RPMI7951 (cell line): ENCODE measurements at regions not wholly inside any gene's neighbourhood (a gene's known extent, or its start where the extent isn't known, plus 50 kb on each side); places are given as distances from the start of the nearest gene placed in this dataset.

Experiments used
- DNase-seq: peaks from one replicate; pipeline ENCODE4 v3.0.0-alpha.2; 2012; ENCODE audit warnings: low read depth

DNA sequence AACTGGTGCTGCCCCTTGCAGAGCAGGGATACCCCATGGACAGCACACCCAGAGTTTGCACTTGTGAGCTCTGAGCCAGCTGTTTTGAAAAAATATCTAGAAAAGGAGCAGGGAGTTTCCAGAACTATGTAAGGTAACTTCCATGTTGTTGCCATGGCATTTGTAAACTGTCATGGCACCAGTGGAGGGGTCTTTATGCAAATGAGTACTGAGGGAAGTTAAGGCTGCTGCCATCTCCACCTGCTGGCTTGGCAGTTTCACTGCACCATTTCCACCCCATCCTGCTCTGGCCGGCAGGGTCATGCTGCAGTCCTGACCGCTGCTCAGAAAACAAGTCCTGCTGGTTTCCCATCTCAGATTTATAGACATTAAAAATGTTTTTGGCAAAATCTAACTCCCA, 52.3 kb upstream of the SNTG2 start:
- DNase-seq, result no peak

DNA sequence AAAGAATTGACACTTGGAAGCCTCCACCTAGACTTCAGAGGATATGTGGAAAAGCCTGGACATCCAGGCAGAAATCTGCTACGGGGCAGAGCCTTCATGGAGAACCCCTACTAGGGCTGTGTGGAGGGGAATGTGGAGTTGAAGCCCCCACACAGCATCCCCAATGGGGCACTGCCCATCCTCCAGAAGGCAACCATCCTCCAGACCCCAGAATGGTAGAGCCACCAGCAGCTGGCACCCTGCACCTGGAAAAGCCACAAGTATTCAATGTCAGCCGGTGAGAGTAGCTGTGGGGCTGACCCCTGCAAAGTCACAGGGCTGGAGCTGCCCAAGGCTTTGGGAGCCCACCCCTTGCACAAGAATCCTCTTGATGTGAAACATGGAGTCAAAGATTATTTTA, 53.6 kb upstream of the SNTG2 start:
- no peak for DNase-seq

- peak; percentile 32 for DNase-seq
Observed at GRCh38 chr2:893311-893710, 57.3 kb upstream of the SNTG2 start.

- DNase-seq, result no peak
Observed at GRCh38 chr2:892892-893291, 57.8 kb upstream of the SNTG2 start.

GRCh38 chr2:892401-892800, 58.2 kb upstream of the SNTG2 start:
- no peak for DNase-seq

DNA sequence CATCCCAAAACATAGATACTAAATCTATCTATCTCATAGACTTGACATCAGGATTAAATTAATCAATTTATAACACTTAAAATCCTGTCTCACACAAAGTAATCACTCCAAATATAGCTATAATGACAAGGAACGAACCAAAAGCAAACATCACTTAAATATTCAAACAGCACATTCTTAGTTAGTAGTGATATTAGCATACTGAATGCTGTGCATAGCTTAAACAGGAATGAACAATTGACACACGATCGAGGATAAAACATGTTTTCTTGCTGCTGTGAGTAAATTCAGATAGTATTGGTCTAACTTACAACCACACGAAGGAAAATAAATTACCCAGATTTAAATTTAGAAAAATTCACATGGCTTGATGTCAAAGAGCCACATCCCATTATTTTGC, 58.9 kb upstream of the SNTG2 start:
- no peak for DNase-seq

DNA sequence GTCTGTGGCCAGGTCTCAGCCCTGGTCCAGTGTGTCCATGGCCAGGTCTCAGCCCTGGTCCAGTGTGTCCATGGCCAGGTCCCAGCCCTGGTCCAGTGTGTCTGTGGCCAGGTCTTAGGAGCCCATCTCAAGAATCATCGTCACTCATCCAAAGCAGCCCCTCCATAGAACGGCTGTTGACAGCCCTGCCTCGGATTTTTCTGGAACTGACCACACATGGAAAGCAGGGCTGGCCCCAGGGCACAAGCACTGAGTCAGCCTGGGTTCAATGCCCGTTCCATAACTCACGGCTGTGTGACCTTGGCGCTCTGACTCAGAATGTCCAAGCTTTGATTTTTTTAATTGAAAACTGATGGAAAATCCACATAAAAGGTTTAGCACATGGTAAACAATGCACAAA, 59.9 kb upstream of the SNTG2 start:
- DNase-seq, result peak; percentile 89

DNA sequence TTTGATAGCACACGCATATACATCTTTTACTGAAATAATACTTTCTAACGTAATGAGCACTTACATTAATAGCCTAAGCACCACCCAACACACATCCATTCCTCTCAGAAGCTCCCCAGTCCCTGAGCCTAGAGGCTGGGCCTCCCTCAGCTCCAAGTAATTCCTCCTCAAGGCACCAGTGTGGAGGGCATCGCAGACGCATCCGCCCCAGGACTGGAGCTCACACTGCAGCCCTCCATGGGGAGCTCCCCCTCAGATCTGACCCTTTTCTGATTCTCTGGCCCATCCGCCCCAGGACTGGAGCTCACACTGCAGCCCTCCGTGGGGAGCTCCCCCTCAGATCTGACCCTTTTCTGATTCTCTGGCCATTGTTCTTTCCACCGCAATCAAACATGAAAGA, 60.4 kb upstream of the SNTG2 start:
- DNase-seq, result no peak

GRCh38 chr2:888906-889566, 61.6 kb upstream of the SNTG2 start:
- no peak for DNase-seq

DNA sequence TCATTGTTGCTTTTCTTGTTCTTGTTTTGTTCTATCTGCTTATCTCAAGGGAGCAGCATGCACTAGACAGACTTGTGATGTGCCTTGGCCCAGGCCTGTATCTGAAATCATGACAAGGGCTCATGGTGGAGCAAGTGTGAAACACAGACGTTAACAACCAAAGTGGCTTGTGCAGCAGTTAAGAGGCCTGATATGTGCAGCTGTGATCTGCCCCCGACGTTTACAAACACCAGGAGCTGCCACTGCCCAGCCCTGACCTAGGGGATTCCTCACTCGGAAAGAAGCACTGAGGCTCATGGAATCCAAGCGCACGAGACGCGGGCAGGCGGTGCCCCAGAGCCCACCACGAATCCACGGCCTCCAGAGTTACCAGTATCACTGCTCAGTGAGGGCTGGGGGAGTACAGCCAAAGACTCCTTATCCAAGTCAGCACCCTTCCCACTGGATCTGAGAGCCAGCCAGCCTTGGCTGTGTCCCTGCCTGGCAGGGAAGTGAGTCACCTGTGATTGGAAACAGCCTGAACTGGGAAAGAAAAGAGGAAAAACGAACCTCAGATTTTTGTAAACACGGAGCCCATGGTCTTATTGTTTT, 62.3 kb upstream of the SNTG2 start:
- peak; percentile 33 for DNase-seq

DNA sequence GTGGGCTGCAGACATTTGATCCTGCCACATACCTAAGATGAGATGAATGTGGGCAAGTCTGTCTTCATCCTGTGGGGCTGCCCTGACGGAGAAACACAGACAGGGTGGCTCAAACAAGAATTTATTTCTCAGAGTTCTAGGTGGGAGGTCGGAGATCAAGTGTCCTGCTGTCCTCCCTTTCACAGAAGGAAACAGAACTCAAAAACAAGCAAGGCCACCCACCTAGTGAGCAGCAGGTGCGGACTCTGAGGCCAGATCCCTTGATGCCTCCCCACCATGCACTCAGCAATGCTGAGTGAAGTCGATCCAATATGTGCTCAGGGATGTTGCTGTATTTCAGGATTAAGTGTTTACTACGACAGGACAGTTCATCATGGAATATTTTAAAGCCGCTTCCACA, 63.0 kb upstream of the SNTG2 start:
- no peak for DNase-seq

DNA sequence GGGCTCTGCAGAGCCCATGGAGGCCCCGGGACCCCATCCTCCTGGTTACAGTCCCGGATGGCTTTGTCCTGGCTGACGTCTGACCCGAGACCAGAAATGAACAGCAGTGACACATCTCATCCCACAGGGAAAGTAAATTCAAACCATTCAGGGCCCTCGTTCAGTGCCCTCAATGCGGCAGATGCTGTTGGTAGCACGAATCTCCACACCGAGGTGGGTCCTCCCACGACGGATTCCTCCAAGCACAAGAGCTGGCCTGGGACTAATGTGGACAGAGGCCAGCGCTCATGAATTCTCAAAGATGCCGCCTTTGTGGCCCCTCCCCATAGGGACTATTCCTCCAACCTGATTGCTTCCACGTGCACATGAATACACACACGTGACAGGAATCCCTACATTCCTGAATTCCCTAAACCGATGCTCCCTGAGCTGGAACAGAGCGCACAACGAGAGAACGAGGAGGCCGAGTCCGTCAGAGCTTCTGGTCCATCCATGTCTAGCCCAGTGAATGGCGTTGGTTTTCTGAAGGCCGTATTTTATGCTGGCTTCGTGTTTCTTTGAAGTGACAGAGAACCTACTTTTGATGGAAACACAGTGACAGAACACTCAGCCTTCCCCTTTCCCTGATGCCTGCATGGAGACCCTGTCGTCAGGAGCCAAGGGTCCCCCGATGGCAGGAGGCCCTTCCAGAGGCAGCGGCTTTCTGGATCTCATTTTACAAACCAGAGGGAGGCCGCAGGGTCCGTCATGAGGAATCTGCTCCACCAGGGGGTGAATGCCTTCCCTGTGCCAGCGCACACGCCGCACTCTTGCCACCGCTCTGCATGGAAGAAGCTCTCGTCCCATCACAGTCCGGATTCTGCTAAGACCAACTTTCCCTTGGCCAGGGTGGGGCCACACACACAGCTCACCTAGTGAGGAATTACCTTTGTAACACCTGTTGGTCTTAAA, 64.3 kb upstream of the SNTG2 start:
- no peak for DNase-seq

DNA sequence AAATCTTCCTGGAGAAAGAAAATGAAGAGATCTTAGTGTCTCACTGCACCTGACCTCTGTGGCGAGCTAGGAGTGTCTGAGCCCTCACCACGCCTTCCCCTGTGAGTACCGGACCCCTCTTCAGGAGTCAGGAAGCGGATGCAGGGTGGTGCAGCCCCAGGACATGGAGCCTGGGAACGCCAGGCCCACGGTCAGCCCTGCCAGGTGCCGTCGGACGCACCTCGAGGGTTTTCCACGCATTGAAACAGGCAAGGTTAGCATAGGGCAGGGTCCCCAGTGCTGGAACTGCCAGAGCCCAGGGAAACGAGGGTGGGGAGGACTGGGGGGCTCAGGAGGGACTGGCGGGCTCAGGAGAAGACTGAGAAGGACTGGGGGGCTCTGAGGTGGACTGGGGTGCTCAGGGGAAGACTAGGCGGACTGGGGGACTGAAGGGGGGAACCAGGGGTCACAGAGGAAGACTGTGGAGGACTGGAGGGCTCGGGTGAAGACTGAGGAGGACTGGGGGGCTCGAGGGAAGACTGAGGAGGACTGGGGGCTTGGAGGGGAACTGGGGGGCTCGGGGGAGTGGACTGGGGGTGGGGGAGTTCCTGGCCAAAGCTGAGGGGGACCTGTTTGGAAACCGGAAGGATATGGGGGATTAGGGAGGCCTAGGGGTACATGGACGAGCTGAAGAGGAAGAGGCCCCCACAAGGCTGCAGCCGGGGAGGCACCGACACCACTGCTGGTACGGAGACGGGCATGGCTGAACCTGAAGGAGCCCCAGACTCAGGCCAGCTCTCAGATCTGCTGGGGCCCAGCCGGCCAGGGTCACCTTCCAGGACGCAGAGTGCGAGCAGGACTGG, 65.2 kb upstream of the SNTG2 start:
- DNase-seq, result no peak

DNA sequence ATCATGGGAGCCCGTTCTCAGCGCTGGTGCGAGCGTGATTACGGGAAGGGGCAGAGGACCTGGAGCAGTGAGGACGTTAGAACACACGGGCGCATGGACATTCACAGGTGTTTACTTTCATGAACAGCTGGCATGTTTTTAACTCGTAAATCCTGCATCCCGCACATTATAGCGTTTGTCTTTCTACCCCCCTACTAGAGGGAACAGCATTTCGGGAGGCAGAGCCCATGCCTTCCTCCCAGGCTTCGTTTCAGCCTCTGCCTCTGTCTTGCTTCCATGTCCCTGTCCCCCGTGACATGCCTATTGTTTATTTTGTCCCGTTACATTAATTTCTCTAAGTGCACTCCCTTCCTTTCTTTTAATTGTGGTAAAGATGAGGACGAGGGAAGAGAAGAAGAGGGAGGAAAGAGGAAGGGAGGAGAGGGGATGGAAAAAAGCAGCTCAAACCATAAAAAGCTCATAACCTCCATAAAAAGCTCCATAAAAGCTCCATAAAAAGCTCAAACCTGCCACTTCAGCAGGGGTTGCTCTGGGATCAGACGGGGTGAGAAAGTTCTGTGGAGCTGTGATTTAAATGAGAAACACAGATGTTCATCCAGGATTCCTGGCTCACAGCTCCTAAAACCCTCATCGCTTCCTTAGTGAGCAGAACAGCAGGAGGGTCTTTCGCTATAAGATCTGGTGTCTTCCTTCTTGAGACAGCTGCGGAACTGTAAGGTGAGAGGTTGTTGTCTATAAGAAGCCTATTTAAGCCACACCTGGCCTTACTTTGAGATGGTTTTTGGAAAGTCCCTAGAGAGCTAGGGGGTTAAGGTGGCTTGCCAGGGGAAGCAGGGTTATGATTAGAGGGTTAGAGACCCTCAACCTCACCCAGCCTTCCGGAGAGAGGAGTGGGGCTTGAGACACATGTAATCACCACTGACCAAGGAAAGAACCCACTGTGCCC, 66.6 kb upstream of the SNTG2 start:
- no peak for DNase-seq

DNA sequence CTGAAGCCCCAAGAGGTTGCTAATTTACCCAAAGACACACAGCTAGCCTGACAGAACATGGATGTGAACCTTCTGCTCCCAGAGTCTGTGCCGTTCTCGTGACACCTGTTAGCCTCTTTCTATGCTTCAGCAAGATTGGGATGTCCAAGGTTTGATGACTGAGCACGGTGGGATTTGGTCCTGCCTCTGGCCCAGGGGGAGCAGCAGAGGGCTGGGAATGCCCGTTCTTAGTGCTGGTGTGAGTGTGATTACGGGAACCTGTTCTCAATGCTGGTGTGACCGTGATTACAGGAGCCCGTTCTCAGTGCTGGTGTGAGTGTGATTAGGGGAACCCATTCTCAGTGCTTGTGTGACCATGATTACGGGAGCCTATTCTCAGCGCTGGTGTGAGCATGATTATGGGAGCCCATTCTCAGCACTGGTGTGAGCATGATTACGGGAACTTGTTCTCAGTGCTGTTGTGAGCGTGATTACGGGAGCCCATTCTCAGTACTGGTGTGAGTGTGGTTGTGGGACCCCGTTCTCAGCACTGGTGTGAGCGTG, 67.3 kb upstream of the SNTG2 start:
- DNase-seq, result no peak

GRCh38 chr2:881204-881918, 69.3 kb upstream of the SNTG2 start:
- peak; percentile 59 for DNase-seq

DNA sequence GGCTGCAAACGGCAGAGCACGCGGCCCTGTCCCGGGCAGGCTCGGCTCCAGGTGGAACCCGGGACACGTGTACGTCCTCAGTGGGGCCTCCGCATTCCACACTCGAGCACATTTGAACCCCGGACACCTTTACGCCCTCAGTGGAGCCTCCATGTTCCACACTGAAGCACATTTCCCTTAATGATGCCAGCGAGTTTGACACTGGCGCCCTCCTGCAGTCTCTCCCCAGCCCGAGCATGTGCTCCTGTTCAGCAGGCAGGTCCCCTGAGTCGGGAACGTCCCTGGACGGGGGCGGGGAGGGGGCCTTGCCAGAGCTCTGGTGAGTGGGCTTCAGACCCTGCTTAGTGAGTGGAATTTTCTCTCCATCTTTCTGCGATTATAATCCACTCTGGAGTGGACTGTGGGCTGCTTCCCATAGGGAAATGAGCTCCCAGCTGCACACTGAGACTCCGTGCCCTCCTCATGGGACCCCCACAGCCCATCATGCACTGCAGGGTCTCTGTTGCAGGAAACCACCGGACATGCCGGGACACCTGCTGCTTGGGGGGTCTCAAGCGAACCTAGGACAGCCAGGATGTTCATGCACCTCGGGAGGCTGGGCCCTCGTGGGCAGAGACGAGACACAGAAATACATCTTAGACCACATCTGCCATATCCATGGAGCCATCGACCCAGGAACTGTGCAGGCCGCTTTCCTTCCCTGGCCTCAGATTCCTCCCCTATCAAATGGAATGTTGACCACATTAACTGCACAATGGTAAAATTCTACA, 70.3 kb upstream of the SNTG2 start:
- DNase-seq, result no peak

GRCh38 chr2:879540-879939, 71.1 kb upstream of the SNTG2 start:
- no peak for DNase-seq
